GM15510 (cell line): ENCODE measurements at regions not wholly inside any gene's neighbourhood (a gene's known extent, or its start where the extent isn't known, plus 50 kb on each side); places are given as distances from the start of the nearest gene placed in this dataset.

Experiments
- POLR2A ChIP-seq: IDR thresholded peaks from 3 replicates; pipeline ENCODE4 v1.6.1; 2011; ENCODE audit warnings: borderline replicate concordance; ENCODE audit not compliant: insufficient read length; ENCODE audit errors: extremely low read depth

DNA sequence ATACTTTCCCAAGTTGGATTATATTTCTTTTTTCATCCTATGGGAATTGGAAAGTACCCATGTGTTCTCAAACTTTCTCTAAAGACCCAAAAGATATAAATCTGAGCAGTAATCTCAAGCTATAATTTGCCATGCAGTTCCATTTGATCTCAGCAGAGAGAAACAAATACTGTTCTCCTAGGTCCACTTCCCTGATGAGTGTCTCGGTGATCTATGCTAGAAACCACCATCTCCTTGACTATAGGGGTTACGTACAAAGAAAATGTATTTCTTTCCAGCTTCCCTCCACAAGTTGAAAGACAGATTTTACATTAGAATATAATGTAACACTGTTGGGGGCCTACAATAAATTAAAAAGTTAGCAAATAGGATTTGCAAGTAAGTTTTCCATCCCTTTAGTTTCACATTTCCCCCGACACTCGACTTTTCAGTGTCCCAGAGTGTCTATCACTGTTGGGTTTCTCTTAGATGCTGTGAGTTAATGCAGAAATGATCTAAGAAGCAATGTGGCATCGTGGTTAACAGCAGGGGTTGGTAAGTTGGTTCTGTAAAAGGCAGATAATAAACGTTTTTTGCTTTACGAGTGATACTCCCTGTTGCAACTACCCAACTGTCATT, 465.1 kb upstream of the CFAP20DC start:
- no peak for TF ChIP-seq POLR2A

- no peak for TF ChIP-seq POLR2A
These were observed 463.7 kb upstream of the CFAP20DC start for GRCh38 chr3:59513570-59513969.

- TF ChIP-seq POLR2A = no peak
These were observed 462.2 kb upstream of the CFAP20DC start for GRCh38 chr3:59512066-59512465.

DNA sequence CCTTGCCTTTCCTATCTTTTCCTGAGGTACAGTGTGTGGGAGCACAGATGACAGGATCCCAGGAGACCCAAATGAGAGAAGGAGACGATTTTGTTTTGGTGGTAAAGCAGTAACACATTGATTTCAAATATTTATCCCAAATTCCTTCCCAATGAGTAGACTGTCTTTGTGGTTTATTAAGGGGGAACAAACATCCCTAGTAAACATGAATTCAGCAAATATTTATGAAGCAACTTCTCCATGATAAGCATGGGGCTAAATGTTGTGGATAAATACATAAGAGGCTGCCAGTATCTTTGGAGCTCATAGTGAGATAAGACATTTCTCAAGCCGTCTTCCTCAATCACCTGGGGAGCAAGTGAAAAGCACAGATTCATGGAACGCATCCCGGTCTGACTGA, 460.8 kb upstream of the CFAP20DC start:
- TF ChIP-seq POLR2A = no peak

- TF ChIP-seq POLR2A = no peak
These were observed 458.4 kb upstream of the CFAP20DC start for GRCh38 chr3:59508273-59508672.

- TF ChIP-seq POLR2A = no peak
These were observed 456.4 kb upstream of the CFAP20DC start for GRCh38 chr3:59506191-59506590.

DNA sequence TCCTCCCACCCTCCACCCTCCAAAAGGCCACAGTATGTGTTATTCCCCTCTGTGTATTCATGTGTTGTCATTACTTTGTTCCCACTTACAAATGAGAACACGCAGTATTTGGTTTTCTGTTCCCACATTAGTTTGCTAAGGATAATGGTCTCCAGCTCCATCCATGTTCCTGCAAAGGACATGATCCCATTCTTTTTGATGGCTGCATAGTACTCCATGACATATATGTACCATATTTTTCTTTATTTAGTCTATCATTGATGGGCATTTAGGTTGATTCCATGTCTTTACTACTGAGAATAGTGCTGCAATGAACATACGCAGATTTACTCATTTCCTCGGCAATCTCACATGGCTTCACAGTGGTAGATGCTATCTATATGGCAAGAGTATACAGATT, 453.6 kb upstream of the CFAP20DC start:
- no peak for TF ChIP-seq POLR2A

DNA sequence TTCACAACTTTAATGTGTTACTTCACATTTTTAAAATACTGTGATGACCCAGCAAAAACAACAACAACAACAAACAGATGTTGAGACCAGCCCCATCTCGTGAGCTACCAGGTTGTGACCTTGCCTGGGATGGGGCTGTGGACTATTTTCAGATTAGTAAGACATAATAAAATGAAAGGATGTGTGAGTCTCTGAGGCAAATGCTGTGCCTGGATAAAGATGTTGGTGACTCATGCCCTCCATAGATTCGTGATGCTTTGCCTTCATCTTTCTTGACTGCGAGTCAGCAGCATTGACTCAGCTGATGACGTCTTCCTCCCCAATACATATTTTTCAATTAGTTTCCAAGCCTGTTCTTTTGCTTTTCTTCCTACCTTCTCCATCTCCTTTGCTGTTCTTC, 453.0 kb upstream of the CFAP20DC start:
- no peak for TF ChIP-seq POLR2A

DNA sequence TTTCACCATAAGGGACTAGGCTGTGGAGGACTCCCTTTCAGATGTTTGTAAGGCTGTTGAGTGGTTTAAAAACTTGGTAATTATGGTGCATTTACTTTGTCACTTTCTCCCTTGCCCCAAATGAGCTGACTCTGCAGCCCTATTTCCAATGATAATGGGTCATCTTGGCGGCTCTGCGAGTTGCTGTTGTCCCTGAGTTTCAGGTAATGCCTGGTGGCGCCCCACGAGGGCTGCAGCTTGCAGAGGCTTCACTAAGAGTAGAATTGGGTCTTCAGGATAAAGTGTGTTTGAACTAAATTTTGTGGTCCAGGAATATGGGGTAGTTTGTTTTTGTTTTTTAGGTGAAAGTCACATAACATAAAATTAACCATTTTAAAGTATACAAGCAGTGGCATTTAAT, 450.1 kb upstream of the CFAP20DC start:
- TF ChIP-seq POLR2A = no peak

- no peak for TF ChIP-seq POLR2A
These were observed 449.2 kb upstream of the CFAP20DC start for GRCh38 chr3:59499000-59499399.

DNA sequence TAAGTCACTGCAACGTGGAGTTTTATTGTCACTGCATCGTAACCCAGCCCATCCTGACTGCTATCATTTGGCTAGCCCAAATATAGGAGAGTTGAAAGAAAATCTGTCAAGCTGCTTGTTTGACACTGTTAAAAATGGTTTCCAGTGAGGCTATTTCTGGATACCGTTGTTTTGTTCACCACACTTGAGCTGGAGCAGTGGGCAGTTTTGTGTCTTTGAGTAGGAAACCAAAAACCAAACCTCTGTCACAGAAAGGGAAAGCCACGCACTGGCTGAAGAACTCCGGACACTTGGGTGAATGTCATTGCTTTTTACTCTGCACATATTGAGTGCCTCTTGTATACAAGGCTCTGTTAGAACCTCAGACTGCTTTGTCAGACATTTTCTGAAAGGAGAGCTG, 446.4 kb upstream of the CFAP20DC start:
- no peak for TF ChIP-seq POLR2A

GRCh38 chr3:59486520-59486919, 436.7 kb upstream of the CFAP20DC start:
- no peak for TF ChIP-seq POLR2A

GRCh38 chr3:59483191-59483590, 433.4 kb upstream of the CFAP20DC start:
- TF ChIP-seq POLR2A = no peak

GRCh38 chr3:59482684-59483083, 432.9 kb upstream of the CFAP20DC start:
- TF ChIP-seq POLR2A = no peak

- no peak for TF ChIP-seq POLR2A
These were observed 432.1 kb upstream of the CFAP20DC start for GRCh38 chr3:59481776-59482400.

GRCh38 chr3:59480486-59480995, 430.7 kb upstream of the CFAP20DC start:
- TF ChIP-seq POLR2A = no peak
